WTC11 (cell line): ENCODE measurements at regions not wholly inside any gene's neighbourhood (a gene's known extent, or its start where the extent isn't known, plus 50 kb on each side); places are given as distances from the start of the nearest gene placed in this dataset.

Source experiments
- CBFB ChIP-seq: sonication (generic); formaldehyde crosslinking; IDR thresholded peaks from 2 replicates; pipeline ENCODE4 v1.8.1; 2022; ENCODE audit warnings: mild to moderate bottlenecking, low read depth, missing genetic modification reagents
- ESRRA ChIP-seq: sonication (generic); formaldehyde crosslinking; IDR thresholded peaks from 2 replicates; pipeline ENCODE4 v1.8.1; 2022; ENCODE audit warnings: mild to moderate bottlenecking, missing genetic modification reagents, borderline replicate concordance
- NFE2L1 ChIP-seq: sonication (generic); formaldehyde crosslinking; IDR thresholded peaks from 2 replicates; pipeline ENCODE4 v1.8.1; 2023; ENCODE audit warnings: missing genetic modification reagents
- NFYB ChIP-seq: sonication (generic); formaldehyde crosslinking; conservative IDR thresholded peaks from 2 replicates; pipeline ENCODE4 v1.8.0; 2022; ENCODE audit warnings: low read depth, missing genetic modification reagents
- NR3C1 ChIP-seq: sonication (generic); formaldehyde crosslinking; conservative IDR thresholded peaks from 2 replicates; pipeline ENCODE4 v1.8.1; 2023; ENCODE audit warnings: low read depth, mild to moderate bottlenecking, missing genetic modification reagents
- TCF7 ChIP-seq: sonication (generic); formaldehyde crosslinking; IDR thresholded peaks from 2 replicates; pipeline ENCODE4 v1.8.0; 2022; ENCODE audit warnings: mild to moderate bottlenecking, low read depth, missing genetic modification reagents, moderate library complexity
- ZNF263 ChIP-seq: sonication (generic); formaldehyde crosslinking; IDR thresholded peaks from 2 replicates; pipeline ENCODE4 v1.8.1; 2022; ENCODE audit warnings: low read depth, mild to moderate bottlenecking, moderate library complexity, missing genetic modification reagents
- TF ChIP-seq, protein P1 (sequence below): fragments of 200-600 bp; IDR thresholded peaks from 2 replicates; pipeline ENCODE4 v1.8.0; 2022; ENCODE audit warnings: antibody characterized with exemption
- TF ChIP-seq, protein P2 (sequence below): sonication (generic); formaldehyde crosslinking; IDR thresholded peaks from 2 replicates; pipeline ENCODE4 v1.8.0; 2022; ENCODE audit warnings: mild to moderate bottlenecking, missing genetic modification reagents
- TF ChIP-seq, protein P3 (sequence below): fragments of 250-450 bp; sonication (Bioruptor Pico); IDR thresholded peaks from 2 replicates; pipeline ENCODE4 v1.9.0; 2021; ENCODE audit warnings: mild to moderate bottlenecking

DNA sequence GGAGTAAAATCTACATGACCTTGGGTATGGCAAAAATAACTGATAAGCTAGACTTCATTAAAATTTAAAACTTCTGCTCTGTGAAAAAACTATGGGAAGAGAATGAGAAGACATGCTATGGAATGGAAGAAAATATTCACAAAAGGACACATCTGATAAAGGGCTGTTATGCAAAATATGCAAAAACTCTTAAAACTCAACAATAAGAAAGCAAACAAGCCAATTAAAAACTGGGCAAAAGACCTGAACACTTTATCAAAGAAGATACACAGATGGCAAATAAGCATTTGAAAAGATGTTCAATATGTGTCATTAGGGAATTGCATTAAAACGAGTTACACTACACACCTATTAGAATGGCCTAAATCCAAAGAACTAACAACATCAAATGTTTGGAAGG lies 439.5 kb downstream of the EFNA5 start:
- TF ChIP-seq ZNF263 (no peak), NFYB (CRISPR knock-in tag) (no peak), TCF7 (CRISPR knock-in tag) (no peak), CBFB (CRISPR knock-in tag) (no peak), ESRRA (CRISPR knock-in tag) (no peak), NFE2L1 (CRISPR knock-in tag) (no peak), NR3C1 (CRISPR knock-in tag) (no peak)
- TF ChIP-seq, protein P1, sequence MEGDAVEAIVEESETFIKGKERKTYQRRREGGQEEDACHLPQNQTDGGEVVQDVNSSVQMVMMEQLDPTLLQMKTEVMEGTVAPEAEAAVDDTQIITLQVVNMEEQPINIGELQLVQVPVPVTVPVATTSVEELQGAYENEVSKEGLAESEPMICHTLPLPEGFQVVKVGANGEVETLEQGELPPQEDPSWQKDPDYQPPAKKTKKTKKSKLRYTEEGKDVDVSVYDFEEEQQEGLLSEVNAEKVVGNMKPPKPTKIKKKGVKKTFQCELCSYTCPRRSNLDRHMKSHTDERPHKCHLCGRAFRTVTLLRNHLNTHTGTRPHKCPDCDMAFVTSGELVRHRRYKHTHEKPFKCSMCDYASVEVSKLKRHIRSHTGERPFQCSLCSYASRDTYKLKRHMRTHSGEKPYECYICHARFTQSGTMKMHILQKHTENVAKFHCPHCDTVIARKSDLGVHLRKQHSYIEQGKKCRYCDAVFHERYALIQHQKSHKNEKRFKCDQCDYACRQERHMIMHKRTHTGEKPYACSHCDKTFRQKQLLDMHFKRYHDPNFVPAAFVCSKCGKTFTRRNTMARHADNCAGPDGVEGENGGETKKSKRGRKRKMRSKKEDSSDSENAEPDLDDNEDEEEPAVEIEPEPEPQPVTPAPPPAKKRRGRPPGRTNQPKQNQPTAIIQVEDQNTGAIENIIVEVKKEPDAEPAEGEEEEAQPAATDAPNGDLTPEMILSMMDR: no peak
- TF ChIP-seq, protein P2, sequence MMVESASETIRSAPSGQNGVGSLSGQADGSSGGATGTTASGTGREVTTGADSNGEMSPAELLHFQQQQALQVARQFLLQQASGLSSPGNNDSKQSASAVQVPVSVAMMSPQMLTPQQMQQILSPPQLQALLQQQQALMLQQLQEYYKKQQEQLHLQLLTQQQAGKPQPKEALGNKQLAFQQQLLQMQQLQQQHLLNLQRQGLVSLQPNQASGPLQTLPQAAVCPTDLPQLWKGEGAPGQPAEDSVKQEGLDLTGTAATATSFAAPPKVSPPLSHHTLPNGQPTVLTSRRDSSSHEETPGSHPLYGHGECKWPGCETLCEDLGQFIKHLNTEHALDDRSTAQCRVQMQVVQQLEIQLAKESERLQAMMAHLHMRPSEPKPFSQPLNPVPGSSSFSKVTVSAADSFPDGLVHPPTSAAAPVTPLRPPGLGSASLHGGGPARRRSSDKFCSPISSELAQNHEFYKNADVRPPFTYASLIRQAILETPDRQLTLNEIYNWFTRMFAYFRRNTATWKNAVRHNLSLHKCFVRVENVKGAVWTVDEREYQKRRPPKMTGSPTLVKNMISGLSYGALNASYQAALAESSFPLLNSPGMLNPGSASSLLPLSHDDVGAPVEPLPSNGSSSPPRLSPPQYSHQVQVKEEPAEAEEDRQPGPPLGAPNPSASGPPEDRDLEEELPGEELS (CRISPR knock-in tag): no peak
- TF ChIP-seq, protein P3, sequence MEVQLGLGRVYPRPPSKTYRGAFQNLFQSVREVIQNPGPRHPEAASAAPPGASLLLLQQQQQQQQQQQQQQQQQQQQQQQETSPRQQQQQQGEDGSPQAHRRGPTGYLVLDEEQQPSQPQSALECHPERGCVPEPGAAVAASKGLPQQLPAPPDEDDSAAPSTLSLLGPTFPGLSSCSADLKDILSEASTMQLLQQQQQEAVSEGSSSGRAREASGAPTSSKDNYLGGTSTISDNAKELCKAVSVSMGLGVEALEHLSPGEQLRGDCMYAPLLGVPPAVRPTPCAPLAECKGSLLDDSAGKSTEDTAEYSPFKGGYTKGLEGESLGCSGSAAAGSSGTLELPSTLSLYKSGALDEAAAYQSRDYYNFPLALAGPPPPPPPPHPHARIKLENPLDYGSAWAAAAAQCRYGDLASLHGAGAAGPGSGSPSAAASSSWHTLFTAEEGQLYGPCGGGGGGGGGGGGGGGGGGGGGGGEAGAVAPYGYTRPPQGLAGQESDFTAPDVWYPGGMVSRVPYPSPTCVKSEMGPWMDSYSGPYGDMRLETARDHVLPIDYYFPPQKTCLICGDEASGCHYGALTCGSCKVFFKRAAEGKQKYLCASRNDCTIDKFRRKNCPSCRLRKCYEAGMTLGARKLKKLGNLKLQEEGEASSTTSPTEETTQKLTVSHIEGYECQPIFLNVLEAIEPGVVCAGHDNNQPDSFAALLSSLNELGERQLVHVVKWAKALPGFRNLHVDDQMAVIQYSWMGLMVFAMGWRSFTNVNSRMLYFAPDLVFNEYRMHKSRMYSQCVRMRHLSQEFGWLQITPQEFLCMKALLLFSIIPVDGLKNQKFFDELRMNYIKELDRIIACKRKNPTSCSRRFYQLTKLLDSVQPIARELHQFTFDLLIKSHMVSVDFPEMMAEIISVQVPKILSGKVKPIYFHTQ (CRISPR knock-in tag): no peak
